Stimulated activated CD8-positive, alpha-beta memory T cell treated with anti-CD3 and anti-CD28 coated beads, Interleukin-4, amount 100 ng/mL, for 48 hours (primary cell): ENCODE measurements at regions not wholly inside any gene's neighbourhood (a gene's known extent, or its start where the extent isn't known, plus 50 kb on each side); places are given as distances from the start of the nearest gene placed in this dataset.

Experiments
- DNase-seq: peaks from one replicate; pipeline ENCODE4 v3.0.0-alpha.2; 2020

DNA sequence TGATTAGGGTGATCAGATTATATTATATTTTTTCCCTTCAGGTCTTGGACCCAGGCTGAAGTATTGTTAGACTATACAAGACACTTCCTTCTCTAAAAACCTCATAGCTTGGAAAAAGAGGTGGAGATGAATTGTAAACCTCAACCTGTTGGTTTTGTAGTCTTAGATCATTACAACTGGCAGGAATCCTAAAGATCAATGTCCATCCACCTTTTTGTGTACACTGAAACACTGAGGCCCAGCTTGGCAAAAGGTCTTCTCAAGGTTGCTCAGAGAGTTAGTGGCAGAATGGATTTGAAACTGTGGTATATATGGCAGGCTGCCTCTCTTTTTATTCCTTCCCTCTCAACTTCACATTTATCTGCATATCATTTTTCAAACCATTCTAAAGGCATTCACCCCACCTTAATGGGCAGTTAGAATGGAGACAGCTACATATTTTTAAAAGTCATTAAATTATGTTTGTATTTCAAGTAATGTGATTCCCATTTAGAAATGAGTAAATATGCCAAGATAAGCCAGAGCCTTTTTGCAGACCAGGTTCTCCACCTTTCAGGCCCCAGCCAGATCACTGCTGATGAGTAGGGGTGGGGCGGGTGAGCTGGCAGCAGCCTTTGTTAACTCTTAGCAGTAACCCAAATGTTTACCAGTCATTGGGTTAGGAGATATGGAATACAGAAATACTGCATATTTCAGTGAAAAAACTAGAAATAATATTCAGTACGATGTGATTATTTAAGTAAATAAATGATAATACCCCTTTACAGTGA lies 243.2 kb upstream of the F9 start:
- DNase-seq = no peak

GRCh38 chrX:139286342-139286741 lies 244.2 kb upstream of the F9 start:
- DNase-seq = no peak

DNA sequence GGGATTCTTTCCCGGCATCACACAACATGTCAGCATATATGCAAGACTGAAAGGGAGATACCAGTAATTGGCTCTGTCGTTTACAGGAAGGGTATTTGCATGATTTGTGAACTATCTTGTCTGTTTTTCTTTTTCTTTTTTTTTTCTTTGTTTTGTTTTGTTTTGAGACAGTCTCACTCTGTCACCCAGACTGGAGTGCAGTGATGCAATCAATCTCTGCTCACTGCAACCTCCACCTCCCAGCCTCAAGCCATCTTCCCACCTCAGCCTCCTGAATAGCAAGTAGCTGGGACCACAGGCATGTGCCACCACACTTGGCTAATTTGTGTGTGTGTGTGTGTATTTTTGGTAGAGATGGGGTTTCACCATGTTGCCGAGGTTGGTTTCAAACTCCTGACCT lies 262.7 kb upstream of the F9 start:
- no peak for DNase-seq

DNA sequence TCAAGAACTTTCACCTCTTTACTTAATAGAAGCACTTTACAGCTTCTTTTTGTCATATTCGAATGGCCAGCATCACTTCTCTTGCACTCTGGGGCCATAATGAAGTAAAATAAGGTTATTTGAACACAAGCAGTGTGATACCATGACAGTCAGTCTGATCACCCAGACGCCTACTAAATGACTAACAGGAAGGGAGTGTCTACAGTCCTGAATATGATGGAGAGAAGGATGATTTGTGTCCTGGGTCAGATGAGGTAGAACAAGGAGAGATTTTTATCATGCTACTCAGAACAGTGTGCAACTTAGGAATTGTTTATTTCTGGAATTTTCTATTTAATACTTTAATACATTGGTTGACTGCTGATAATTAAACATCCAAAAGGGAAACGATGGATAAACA lies 284.2 kb upstream of the F9 start:
- no peak for DNase-seq

GRCh38 chrX:139237141-139237540 lies 293.4 kb upstream of the F9 start:
- DNase-seq = no peak

- no peak for DNase-seq
Measured at GRCh38 chrX:139234898-139235297, 295.6 kb upstream of the F9 start.

DNA sequence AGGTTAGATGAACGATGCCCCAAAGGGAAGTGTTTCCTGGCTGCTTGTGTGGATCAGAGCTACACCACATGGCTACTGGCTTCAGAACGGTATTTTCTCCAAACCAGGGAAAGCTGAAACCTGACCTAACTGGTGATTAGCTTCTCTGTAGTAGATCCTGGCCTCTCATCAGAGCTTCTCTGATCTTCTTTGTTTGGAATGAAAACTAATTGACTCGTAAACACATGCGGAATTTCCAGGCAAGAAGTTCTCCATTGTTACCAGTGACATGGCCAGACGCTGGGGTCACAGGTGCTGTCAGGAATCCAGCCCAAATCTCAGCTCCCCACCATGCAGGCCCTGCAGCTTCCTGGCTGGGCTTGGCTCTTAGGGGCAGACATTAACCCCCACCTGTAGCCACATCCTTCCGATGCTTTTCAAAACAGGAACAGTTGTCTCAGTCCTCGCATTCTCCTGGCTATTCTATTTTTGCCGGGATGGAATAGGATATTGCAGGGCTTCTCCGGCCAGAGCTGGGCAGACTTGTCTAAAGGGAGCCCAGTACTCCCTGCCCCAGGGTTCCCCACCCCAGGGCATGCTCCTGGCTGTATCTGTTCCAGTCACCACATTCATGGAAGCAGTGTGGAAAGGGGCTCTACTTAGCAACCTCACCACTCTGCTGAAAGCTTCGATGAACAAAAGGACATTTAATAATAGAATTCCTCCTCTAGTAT lies 305.4 kb upstream of the F9 start:
- DNase-seq = no peak

- DNase-seq = no peak
Measured at GRCh38 chrX:139222511-139223200, 307.9 kb upstream of the F9 start.

GRCh38 chrX:139213241-139213709 lies 317.3 kb upstream of the F9 start:
- DNase-seq = no peak

DNA sequence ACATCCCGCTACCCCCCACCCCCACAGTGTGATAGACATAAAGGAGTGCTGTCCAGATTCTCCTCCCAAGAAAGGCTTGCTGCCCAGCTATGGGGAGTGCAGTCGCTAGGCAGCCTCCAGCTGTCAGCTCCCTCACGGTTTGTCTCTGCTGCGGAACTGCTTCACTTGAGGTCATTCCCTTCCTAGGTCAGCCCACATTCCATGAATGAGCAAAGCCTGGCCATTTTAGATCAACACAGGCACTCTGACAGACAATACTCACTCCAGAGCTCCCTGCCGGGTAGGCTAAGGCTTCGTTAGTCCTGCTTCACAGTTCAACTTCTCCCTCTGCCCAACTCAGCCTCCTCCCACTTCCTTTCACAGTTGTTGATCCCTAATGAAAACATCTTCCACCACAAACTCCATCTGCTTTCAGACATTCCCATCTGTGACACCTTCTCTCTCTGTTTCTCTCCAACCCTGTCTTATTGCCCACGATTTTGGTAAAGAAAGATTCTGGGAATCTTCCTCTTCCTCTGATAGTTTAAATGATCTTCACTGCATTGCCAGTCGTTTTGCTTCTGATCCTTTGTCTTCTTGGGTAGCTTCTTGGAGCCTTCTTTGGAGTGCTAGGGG lies 318.9 kb upstream of the F9 start:
- no peak for DNase-seq

DNA sequence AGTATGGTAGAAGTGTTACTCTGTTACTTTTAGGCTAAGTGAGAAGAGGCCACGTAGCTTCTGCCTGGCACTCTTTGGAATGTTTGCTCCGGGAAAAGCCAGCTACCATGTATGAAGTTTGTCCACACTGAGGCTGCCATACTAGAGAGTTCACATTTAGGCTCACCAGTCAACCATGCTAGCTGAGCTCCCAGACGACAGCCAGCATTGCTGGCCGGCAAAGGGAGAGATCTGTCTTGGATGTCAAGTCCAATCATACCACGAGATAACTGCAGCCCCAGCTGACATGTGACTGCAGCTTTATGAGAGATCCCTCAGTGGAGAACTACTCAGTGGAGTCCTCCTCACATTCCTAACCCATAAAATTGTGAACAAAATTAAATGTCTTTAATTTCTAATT lies 321.2 kb upstream of the F9 start:
- no peak for DNase-seq

DNA sequence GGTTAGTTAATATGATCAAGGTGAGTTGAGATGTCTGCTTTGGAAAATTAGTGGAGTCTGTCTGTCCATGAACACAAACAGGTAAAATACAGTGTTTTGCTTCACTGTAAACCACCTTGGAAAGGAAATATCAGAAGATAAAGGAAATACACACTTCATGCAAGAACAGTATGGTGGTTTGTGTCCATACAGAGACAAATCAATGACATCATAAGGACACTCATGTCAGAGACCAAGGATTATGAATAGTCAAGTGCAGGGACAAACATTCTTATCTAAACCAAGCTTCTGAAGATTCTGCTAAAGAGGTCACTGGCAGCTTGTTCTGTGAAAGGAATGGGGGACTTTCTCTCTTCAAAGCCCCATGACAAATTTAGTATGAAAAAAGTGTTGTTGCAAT lies 322.9 kb upstream of the F9 start:
- DNase-seq = no peak

GRCh38 chrX:139206914-139207313 lies 323.6 kb upstream of the F9 start:
- DNase-seq = no peak

DNA sequence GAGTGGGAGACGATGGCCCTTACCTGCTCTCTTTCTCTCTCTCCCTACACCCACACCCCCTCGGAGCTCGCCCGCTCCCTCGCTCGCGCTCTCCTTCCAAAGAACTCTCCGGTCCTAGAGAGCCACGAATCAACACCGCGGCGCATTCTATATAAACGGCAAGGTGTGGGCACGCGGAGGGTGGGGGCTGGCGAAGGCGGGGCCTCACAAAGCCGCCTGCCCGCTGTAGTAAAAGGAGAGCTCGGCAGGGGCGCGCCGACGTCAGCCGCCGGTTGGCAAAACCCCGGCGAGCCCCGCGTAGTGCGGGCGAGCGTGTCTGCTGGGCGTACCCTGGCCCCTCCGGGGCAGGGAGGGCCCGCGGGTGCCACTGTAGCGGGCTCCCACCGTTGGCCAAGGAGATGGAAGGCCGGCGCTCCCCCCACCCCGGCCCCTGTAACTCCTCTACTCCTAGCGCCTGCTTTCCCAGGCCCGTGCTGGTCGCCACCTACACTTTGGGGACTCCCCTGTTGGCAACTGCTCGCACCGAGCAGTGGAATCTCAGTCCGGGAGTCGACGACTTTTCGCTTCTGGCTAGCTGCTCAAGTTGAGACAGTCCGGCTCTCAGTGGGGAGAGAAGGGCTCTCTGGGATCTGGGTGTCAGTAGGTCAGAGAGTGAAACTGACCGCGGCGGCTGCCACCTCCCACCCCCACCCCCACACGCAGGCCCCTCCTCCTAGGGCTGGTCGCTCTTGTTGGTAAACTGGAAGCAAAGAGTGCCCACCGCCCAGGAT lies 325.5 kb upstream of the F9 start:
- DNase-seq = peak; percentile 24

GRCh38 chrX:139204571-139204897 lies 326.0 kb upstream of the F9 start:
- DNase-seq = no peak

DNA sequence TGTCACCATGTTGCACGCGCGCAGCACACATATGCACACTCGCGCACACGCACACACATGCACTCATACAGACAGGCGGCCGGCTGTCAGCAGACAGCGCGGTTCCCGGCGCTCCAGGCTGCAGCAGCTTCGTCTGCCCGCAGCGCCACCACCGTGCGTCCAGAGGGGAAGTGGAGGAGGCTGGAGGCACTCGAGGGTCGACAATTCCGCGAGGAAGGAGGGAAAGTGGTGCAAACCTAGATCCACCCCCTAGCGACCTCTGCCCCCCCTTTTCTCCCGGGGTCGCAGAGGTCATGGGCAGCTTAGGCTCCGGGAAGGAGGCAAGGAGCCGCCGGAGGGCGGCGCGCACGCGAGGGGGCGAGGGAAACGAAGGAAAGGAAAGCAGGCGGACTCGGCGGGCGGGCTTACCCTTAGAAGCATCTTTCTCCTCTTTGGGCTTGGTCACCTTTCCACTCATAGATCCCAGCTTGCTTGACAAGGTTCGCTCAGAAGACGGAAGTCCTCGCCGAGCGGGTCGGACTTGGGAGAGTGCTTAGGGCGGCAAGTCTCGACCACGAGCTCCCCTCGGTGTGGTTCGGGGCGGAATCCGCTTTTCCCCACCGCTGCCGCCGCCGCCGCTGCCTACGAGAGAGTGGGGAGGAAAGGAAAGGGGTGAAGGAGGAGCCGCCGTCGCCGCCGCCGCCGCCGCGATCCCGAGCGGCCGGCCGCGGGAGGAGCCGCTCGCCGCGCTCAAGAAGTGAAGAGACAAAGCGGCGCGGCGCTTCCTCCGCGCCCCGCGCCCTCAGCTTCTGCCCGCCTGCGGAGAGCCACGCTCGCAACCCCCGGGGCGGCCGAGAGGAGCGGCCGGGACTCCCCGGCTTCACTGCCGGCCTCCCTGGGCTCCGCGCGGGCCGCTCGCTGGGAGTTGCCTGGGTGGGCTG lies 326.6 kb upstream of the F9 start:
- DNase-seq = peak; percentile 23

DNA sequence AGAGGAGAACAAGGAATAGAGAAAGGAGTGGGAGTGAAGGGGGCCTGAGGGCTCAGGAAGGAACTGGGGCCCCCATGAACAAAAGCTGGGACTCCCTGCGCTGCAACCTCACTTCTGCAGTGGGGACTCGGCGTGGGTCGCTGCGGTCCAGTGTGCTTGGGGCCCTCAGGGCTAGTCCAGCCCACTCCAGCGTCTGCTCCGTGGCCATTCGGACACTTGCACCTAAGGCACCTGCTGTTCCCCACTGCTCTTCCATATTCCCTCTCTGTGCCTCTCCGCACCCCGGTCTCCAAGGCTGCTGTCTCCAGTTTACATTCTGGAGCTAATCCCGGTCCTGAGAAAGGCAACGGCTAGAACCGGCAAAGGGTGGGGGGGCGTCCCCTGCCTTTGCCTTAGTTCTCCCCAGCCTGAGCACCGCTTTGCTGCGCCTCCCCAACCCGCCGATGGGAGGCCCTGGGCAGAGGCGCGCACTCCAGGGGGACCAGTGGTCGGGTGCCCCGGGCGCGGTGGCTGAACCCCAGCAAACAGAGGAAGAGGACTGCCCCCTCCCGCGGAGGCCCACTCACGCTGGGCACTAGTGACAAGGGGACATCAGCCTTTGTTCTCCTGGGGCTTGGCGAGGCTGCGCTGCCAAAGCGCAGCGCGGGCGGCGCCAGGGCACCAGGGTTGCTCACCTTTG lies 327.7 kb upstream of the F9 start:
- no peak for DNase-seq

GRCh38 chrX:139201924-139202323 lies 328.6 kb upstream of the F9 start:
- DNase-seq = no peak

- no peak for DNase-seq
Measured at GRCh38 chrX:139200793-139201192, 329.7 kb upstream of the F9 start.

- DNase-seq = no peak
Measured at GRCh38 chrX:139200346-139200745, 330.2 kb upstream of the F9 start.

GRCh38 chrX:139199933-139200332 lies 330.6 kb upstream of the F9 start:
- DNase-seq = no peak
